ENCODE measurements at regions not wholly inside any gene's neighbourhood (a gene's known extent, or its start where the extent isn't known, plus 50 kb on each side); places are given as distances from the start of the nearest gene placed in this dataset.

DNA sequence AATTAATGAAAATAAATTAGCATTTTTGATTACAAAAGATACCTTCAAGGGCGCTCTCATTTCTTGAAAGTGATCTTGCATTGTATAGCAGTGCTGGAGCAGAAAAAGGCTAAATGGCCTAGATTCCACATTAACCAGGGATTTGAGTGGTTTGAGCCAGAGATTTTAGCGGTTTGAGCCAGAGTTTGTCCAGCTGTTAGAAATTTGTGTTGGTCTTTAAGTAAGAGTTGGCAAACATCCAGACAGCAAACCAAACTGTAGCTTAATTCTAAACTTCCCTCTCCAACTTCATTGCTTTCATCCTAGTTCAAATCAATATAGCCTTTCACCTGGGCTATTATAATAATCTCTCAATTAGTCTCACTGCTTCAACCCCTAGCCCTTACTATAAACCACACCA, 351.7 kb downstream of the IGSF11 start:
- H3K4me3 ChIP-seq (ENCODE audit: extremely low read depth in 1 of 4, insufficient read depth in 2 of 4, low read depth in 3 of 4, low read length in 4 of 4) = no peak overlapping the region
- WGBS, 2 experiments (ENCODE audit: extremely low coverage in 1 of 2, insufficient coverage in 1 of 2, insufficient read length in 1 of 2, insufficient replicate concordance in 2 of 2, low coverage in 1 of 2, low lambda C conversion rate in 2 of 2, missing lambda C conversion rate in 1 of 2) = 83% methylated on average over 2 of the region's 2 CpGs; no CpG with 5 or more reads in 1 of the 2 experiments
- no peak overlapping the region for H3K4ac ChIP-seq (replicated peaks; ENCODE audit: insufficient read length, low read depth, low read length)
- DNase-seq (ENCODE audit: low read depth in 1 of 2, low spot score in 2 of 2) (no peak), FAIRE-seq (no peak)
- no peaks in the 10 kb centered on the region for H4K20me1 ChIP-seq (replicated peaks in 1 of 2; ENCODE audit: control insufficient read depth in 1 of 2, insufficient read depth in 2 of 2, low read length in 2 of 2)
- H3K27me3 ChIP-seq (replicated peaks in 1 of 4; ENCODE audit: control insufficient read depth in 3 of 4, extremely low read depth in 1 of 4, insufficient read depth in 3 of 4, low read length in 3 of 4) = no peaks in the 10 kb centered on the region
- no peak overlapping the region for H2BK5ac ChIP-seq (ENCODE audit: low read depth, low read length)
- no peak overlapping the region for H2BK20ac ChIP-seq (ENCODE audit: low read length)
- H3K18ac ChIP-seq (ENCODE audit: extremely low read depth, low read length) = no peak overlapping the region
- H3K9me3 ChIP-seq (ENCODE audit: insufficient read depth in 2 of 2, low read depth in 1 of 2, low read length in 1 of 2) = no peaks in the 10 kb centered on the region
- no peak overlapping the region for H2BK120ac ChIP-seq (replicated peaks; ENCODE audit: low read depth, low read length)
- no peak overlapping the region for H2AK5ac ChIP-seq (ENCODE audit: low read depth, low read length)
- H4K91ac ChIP-seq (replicated peaks; ENCODE audit: insufficient read length, low read length) = no peak overlapping the region
- H3K14ac ChIP-seq (ENCODE audit: insufficient read length) = no peak overlapping the region
- H3K9ac ChIP-seq (replicated peaks in 1 of 4; ENCODE audit: extremely low read depth in 1 of 4, low read depth in 3 of 4, low read length in 3 of 4) = no peak overlapping the region
- no peak overlapping the region for H2BK12ac ChIP-seq (ENCODE audit: low read depth, low read length)
- H3K79me1 ChIP-seq (ENCODE audit: low read depth, low read length) = no peaks in the 10 kb centered on the region
- H2BK15ac ChIP-seq (ENCODE audit: low read length) = no peak overlapping the region
- H4K8ac ChIP-seq (ENCODE audit: extremely low read depth, insufficient read depth, low read length) = no peak overlapping the region
- no peak overlapping the region for H2AFZ ChIP-seq (ENCODE audit: low read length)
- H3K56ac ChIP-seq (replicated peaks; ENCODE audit: insufficient read length, low read depth, low read length) = no peak overlapping the region
- no peaks in the 10 kb centered on the region for H3K79me2 ChIP-seq (ENCODE audit: control insufficient read depth in 1 of 2, insufficient read depth in 2 of 2, low read length in 2 of 2)
- H3K36me3 ChIP-seq (ENCODE audit: control insufficient read depth in 2 of 4, insufficient read depth in 4 of 4, low read length in 3 of 4) = no peaks in the 10 kb centered on the region
- no peak overlapping the region for H3K27ac ChIP-seq (ENCODE audit: low read depth, low read length)
- H3K23ac ChIP-seq (ENCODE audit: insufficient read length) = no peak overlapping the region
- ChIA-PET POLR2A (ENCODE audit: partially characterized antibody) (no interaction called here), CTCF (ENCODE audit: partially characterized antibody) (interaction anchor here (0.6 to 1.3 kb wide), 4 partner anchors 10 to 622 kb away, joined by 3 to 4 read pairs (median 4); no protein-coding TSS in a partner anchor)
- H4K5ac ChIP-seq (ENCODE audit: insufficient read length, low read depth, low read length) = no peak overlapping the region
- H3K4me2 ChIP-seq (ENCODE audit: insufficient read depth in 1 of 2, low read depth in 2 of 2, low read length in 2 of 2) = no peak overlapping the region
- H3K4me1 ChIP-seq (replicated peaks in 1 of 4; ENCODE audit: control insufficient read depth in 3 of 4, insufficient read depth in 4 of 4, low read length in 3 of 4) = peaks cover 0 to 2% (median 0%) of the 10 kb centered on the region in 4 experiments; a peak in 1 of 7 replicates
- no peaks in the 10 kb centered on the region for H3K23me2 ChIP-seq (ENCODE audit: low read depth, low read length)
- TF ChIP-seq TCF12 (IDR thresholded peaks at IDR 0.05; ENCODE audit: low read depth, low read length) = no peak
- TF ChIP-seq BACH1 (IDR thresholded peaks at IDR 0.05; ENCODE audit: low read length) = no peak
- no peak for TF ChIP-seq CHD1 (IDR thresholded peaks at IDR 0.05; ENCODE audit: low read depth, low read length)
- TF ChIP-seq JUN (IDR thresholded peaks at IDR 0.05; ENCODE audit: low read depth, low read length) = no peak
- no peak for TF ChIP-seq YY1 (IDR thresholded peaks at IDR 0.05; ENCODE audit: low read depth, low read length)
- TF ChIP-seq HDAC6 (IDR thresholded peaks at IDR 0.05; ENCODE audit: low read depth, low read length) = no peak
- TF ChIP-seq, protein P1, sequence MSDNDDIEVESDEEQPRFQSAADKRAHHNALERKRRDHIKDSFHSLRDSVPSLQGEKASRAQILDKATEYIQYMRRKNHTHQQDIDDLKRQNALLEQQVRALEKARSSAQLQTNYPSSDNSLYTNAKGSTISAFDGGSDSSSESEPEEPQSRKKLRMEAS (IDR thresholded peaks at IDR 0.05) = no peak
- no peak for TF ChIP-seq USF2 (IDR thresholded peaks at IDR 0.05; ENCODE audit: low read length)
- no peak for TF ChIP-seq ASH2L (IDR thresholded peaks at IDR 0.05; ENCODE audit: low read length)
- no peak for TF ChIP-seq CREB1 (IDR thresholded peaks at IDR 0.05)
- no peak for TF ChIP-seq EP300 (IDR thresholded peaks at IDR 0.05; ENCODE audit: borderline replicate concordance in 1 of 2, low read depth in 2 of 2, low read length in 2 of 2)
- no peak for TF ChIP-seq KDM5A (IDR thresholded peaks at IDR 0.05; ENCODE audit: low read length)
- TF ChIP-seq BRCA1 (IDR thresholded peaks at IDR 0.05; ENCODE audit: low read depth, low read length) = no peak
- TF ChIP-seq NRF1 (IDR thresholded peaks at IDR 0.05; ENCODE audit: low read depth, low read length) = no peak
